Loucy (cell line): ENCODE measurements at regions not wholly inside any gene's neighbourhood (a gene's known extent, or its start where the extent isn't known, plus 50 kb on each side); places are given as distances from the start of the nearest gene placed in this dataset.
"Not testable (repeated sequence)": the region's sequence is repeated elsewhere in the genome, so short reads cannot be mapped to it uniquely, and the experiment has no call there.

Experiments used
- EZH2phosphoT487 ChIP-seq: fragments of 200-600 bp; IDR thresholded peaks from 2 replicates; pipeline ENCODE4 v1.6.1; 2018; ENCODE audit warnings: antibody characterized with exemption, mild to moderate bottlenecking, moderate library complexity, borderline replicate concordance
- TF ChIP-seq, protein P1 (sequence below): fragments of 200-600 bp; sonication (generic); conservative IDR thresholded peaks from 2 replicates; pipeline ENCODE4 v1.5.1; 2014; ENCODE audit warnings: mild to moderate bottlenecking, antibody characterized with exemption, low read length

DNA sequence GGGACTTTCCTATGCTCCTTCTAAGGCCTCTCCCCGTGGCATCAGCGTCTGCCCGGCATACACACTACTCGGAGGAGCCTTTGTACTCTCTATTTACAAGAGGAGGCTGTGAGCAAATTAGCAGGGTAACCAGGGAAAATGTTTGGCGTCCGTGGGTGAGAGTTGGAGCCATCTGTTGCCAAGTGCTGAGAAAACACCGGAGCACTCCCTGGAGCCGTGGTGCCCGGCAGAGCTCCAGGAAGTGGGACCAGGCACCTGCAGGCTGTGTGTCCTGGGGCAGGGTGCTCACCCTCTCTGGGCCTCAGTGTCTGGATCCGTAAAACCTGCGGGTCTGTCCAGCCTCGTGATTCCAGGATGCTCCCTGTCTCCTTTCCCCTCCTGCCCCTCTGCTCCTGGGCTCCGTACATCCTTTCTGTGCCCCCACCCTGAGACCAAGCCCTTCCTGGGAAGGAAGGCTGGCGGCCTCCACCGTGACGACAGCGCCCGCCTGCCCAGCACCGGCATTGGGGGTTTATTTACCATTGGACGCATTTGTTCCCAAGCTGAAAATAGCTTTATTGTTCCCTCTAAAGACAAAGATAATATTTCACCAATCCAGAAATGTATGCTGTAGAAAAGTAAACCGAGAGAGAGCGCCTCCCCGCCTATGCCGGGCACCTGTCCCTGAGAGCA, 174.4 kb downstream of the ZNF479 start:
- TF ChIP-seq, protein P1, sequence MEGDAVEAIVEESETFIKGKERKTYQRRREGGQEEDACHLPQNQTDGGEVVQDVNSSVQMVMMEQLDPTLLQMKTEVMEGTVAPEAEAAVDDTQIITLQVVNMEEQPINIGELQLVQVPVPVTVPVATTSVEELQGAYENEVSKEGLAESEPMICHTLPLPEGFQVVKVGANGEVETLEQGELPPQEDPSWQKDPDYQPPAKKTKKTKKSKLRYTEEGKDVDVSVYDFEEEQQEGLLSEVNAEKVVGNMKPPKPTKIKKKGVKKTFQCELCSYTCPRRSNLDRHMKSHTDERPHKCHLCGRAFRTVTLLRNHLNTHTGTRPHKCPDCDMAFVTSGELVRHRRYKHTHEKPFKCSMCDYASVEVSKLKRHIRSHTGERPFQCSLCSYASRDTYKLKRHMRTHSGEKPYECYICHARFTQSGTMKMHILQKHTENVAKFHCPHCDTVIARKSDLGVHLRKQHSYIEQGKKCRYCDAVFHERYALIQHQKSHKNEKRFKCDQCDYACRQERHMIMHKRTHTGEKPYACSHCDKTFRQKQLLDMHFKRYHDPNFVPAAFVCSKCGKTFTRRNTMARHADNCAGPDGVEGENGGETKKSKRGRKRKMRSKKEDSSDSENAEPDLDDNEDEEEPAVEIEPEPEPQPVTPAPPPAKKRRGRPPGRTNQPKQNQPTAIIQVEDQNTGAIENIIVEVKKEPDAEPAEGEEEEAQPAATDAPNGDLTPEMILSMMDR = not testable (repeated sequence)
- TF ChIP-seq EZH2phosphoT487 = not testable (repeated sequence)
